HFF-Myc (cell line): ENCODE measurements at regions not wholly inside any gene's neighbourhood (a gene's known extent, or its start where the extent isn't known, plus 50 kb on each side); places are given as distances from the start of the nearest gene placed in this dataset.
A peak's percentile ranks its signal among the peaks of the same experiment; 100 is the strongest.

Experiments used
- DNase-seq: peaks from one replicate; pipeline ENCODE4 v3.0.0-alpha.2; 2011; ENCODE audit warnings: low read depth; ENCODE audit errors: extremely low read depth
- H3K4me3 ChIP-seq: replicated peaks from 2 replicates; pipeline ENCODE4 v1.5.1; 2011; ENCODE audit warnings: low read depth, mild to moderate bottlenecking, control low read depth, low read length
- CTCF ChIP-seq: IDR thresholded peaks from 2 replicates; pipeline ENCODE4 v1.5.1; 2012; ENCODE audit warnings: mild to moderate bottlenecking, low read depth, low read length, control low read depth; ENCODE audit errors: missing control alignments

- TF ChIP-seq CTCF: no peak
- H3K4me3 ChIP-seq: no peak overlapping the region
- peak; percentile 47 for DNase-seq
Measured at GRCh38 chr3:160169139-160169976, 55.9 kb upstream of the C3orf80 start.

- H3K4me3 ChIP-seq: no peak overlapping the region
- DNase-seq: no peak
- no peak for TF ChIP-seq CTCF
Measured at GRCh38 chr3:160170409-160171370, 54.5 kb upstream of the C3orf80 start.

- DNase-seq: no peak
- TF ChIP-seq CTCF: no peak
- no peak overlapping the region for H3K4me3 ChIP-seq
Measured at GRCh38 chr3:160171813-160172212, 53.4 kb upstream of the C3orf80 start.

- no peak for TF ChIP-seq CTCF
- no peak for DNase-seq
- no peak overlapping the region for H3K4me3 ChIP-seq
Measured at GRCh38 chr3:160174621-160175020, 50.6 kb upstream of the C3orf80 start.
